ENCODE measurements at regions not wholly inside any gene's neighbourhood (a gene's known extent, or its start where the extent isn't known, plus 50 kb on each side); places are given as distances from the start of the nearest gene placed in this dataset.

DNA sequence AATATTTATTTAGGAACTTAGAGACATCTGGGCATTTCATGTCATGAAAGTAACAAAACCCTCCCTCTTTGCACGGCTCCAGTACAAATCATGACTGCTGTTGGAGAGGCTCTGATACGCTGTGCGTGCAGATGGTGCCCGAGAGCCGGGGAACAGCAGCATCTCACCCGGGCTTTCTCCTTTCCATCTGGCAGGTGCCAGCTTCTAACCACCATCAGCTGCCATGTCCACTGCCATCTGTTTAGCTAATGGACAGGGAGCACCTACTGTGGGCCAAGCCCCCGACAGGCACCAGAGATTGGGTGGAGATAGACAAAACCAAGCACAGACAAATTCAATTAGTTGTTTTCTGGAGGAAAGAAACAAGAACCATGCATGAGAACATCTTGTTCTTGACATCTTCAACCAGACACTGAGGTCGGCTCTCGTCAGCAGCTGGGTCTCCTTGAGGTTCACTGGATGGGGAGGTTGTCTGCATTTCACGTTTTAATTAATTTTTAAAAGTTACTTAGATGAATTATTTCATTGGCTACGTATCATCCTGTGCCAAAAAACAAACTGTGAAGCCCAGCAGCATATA is 323.7 kb downstream of the THBS2 start:
- no peak overlapping the region for H3K9ac ChIP-seq
- no peak overlapping the region for H3K4me2 ChIP-seq
- H3K4me3 ChIP-seq: no peak overlapping the region
- H4K20me1 ChIP-seq: no peaks in the 10 kb centered on the region
- TF ChIP-seq Cebpa-rat (IDR thresholded peaks at IDR 0.05): no peak
- H3K27ac ChIP-seq: no peak overlapping the region
- no peaks in the 10 kb centered on the region for H3K36me3 ChIP-seq
- no peaks in the 10 kb centered on the region for H3K27me3 ChIP-seq
- H3K9me3 ChIP-seq (replicated peaks in 1 of 11): peaks cover 13 to 36% (median 27%) of the 10 kb centered on the region in 11 experiments
- no peaks in the 10 kb centered on the region for H3K4me1 ChIP-seq

DNA sequence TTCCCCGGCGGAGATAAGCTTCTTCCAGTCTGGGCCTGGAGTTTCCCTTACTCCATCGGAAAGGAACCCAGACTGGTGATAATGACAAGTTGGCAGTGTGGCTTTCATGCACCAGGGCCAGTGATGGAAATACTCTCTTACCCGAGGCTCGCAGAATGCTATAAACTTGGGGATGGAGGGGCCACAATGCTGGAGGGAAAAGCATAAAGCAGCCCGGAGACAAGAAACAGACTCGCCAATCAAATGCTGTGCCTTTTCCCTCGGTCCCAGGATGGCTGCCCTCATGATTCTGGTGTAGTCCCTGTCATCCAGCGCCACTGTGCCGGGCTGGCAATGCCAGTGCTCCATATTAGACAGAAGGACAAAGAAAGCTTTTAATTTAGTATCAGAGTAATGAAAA is 325.6 kb downstream of the THBS2 start:
- no peaks in the 10 kb centered on the region for H3K36me3 ChIP-seq
- no peak overlapping the region for H3K4me3 ChIP-seq
- no peak overlapping the region for H3K4me2 ChIP-seq
- peaks cover 13 to 36% (median 27%) of the 10 kb centered on the region in 11 experiments for H3K9me3 ChIP-seq (replicated peaks in 1 of 11)
- no peaks in the 10 kb centered on the region for H4K20me1 ChIP-seq
- H3K27me3 ChIP-seq: no peaks in the 10 kb centered on the region
- H3K9ac ChIP-seq: no peak overlapping the region
- no peak for TF ChIP-seq Cebpa-rat (IDR thresholded peaks at IDR 0.05)
- H3K27ac ChIP-seq: no peak overlapping the region
- H3K4me1 ChIP-seq: no peaks in the 10 kb centered on the region

DNA sequence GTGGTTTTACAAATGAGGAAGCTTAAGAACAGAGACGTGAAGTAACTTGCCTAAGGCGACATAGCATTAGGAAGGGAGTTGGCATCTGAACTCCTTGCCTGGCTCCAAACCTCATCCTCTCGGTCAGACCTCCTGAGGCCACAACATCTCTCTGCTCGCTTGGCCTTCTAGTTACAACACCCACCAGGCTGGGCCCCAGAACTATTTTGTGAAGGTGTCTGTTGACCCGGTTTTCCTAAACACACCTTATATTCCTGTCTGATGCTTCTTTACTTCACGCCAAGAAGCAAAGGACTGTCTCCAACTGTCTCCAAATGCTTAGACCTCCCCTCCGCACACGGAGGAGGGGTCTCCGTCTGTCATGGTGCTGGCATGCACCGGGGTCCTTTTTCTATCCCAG is 326.6 kb downstream of the THBS2 start:
- Histone ChIP-seq H3K4me1 (no peaks in the 10 kb centered on the region), H3K27me3 (no peaks in the 10 kb centered on the region), H4K20me1 (no peaks in the 10 kb centered on the region), H3K27ac (no peak overlapping the region), H3K4me3 (no peak overlapping the region), H3K9ac (no peak overlapping the region), H3K4me2 (no peak overlapping the region), H3K36me3 (no peaks in the 10 kb centered on the region), H3K9me3 (replicated peaks in 1 of 11) (peaks cover 5 to 27% (median 18%) of the 10 kb centered on the region in 11 experiments)
- no peak for TF ChIP-seq Cebpa-rat (IDR thresholded peaks at IDR 0.05)

DNA sequence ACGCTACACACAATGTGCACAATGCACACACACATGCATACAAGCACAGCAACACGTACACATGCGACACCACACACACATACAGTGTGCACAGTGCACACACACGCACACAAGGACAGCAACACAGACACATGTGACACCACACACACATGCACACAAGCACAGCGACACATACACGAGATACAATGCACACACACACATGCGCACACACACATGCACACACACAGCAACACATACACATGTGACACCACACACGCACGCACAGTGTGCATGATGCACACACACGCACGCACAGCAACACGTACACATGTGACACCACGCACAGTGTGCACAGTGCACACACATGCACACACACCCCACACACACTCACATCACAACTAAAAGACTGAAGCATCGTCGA is 327.3 kb downstream of the THBS2 start:
- H3K4me2 ChIP-seq: no peak overlapping the region
- no peak for TF ChIP-seq Cebpa-rat (IDR thresholded peaks at IDR 0.05)
- no peaks in the 10 kb centered on the region for H4K20me1 ChIP-seq
- H3K4me3 ChIP-seq: no peak overlapping the region
- no peaks in the 10 kb centered on the region for H3K27me3 ChIP-seq
- H3K4me1 ChIP-seq: no peaks in the 10 kb centered on the region
- no peak overlapping the region for H3K9ac ChIP-seq
- no peaks in the 10 kb centered on the region for H3K36me3 ChIP-seq
- no peak overlapping the region for H3K27ac ChIP-seq
- H3K9me3 ChIP-seq (replicated peaks in 1 of 11): peaks cover 0 to 21% (median 13%) of the 10 kb centered on the region in 11 experiments; a peak in 14 of 22 replicates

DNA sequence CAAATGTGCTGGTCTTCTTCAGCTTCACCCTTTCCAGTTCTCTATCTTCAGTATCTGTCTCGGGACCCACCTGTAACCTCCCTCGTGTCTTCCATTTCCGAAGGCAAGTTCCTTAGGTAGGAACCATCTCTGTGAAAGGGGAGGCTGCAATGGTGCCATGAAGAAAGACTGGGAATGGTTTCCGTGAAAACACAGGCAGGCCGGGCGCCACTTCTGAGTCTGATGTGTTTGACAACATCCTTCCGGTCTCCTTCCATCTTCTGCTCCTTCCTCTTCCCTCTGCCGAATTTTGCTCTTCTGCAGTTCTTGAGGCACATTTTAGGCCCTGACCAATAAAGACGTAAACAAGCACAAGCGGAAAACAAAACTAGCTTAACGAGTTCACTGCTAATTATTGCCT is 328.0 kb downstream of the THBS2 start:
- H3K36me3 ChIP-seq: no peaks in the 10 kb centered on the region
- no peak overlapping the region for H3K27ac ChIP-seq
- no peaks in the 10 kb centered on the region for H3K4me1 ChIP-seq
- no peak overlapping the region for H3K4me2 ChIP-seq
- H3K9ac ChIP-seq: no peak overlapping the region
- no peaks in the 10 kb centered on the region for H4K20me1 ChIP-seq
- peaks cover 0 to 16% (median 9%) of the 10 kb centered on the region in 11 experiments; a peak in 13 of 22 replicates for H3K9me3 ChIP-seq (replicated peaks in 1 of 11)
- no peak for TF ChIP-seq Cebpa-rat (IDR thresholded peaks at IDR 0.05)
- H3K4me3 ChIP-seq: no peak overlapping the region
- H3K27me3 ChIP-seq: no peaks in the 10 kb centered on the region

DNA sequence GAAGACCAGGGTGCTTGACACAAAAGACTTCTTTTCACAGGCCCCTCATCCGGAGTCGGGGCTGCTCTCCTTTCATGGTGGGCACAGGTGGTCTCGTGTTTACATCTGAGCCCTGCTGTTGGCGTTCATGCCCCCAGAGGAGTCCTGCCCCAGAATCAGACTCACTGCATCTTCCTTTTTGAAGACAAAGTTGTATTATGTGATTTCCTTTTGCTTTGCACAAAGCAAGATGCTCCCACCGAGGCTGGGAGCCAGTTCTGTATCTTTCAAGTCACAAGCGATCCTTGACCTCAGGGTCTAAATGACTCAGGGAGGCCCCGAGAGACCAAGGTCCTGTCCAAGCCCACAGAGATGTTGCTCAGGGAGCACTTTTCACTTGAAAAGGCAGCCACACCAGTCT is 330.5 kb downstream of the THBS2 start:
- no peaks in the 10 kb centered on the region for H4K20me1 ChIP-seq
- H3K4me1 ChIP-seq: no peaks in the 10 kb centered on the region
- no peak for TF ChIP-seq Cebpa-rat (IDR thresholded peaks at IDR 0.05)
- no peak overlapping the region for H3K4me2 ChIP-seq
- H3K9ac ChIP-seq: no peak overlapping the region
- no peaks in the 10 kb centered on the region for H3K27me3 ChIP-seq
- H3K4me3 ChIP-seq: no peak overlapping the region
- H3K36me3 ChIP-seq: no peaks in the 10 kb centered on the region
- peaks cover 0 to 5% (median 0%) of the 10 kb centered on the region in 11 experiments; a peak in 1 of 22 replicates for H3K9me3 ChIP-seq (replicated peaks in 1 of 11)
- H3K27ac ChIP-seq: no peak overlapping the region

DNA sequence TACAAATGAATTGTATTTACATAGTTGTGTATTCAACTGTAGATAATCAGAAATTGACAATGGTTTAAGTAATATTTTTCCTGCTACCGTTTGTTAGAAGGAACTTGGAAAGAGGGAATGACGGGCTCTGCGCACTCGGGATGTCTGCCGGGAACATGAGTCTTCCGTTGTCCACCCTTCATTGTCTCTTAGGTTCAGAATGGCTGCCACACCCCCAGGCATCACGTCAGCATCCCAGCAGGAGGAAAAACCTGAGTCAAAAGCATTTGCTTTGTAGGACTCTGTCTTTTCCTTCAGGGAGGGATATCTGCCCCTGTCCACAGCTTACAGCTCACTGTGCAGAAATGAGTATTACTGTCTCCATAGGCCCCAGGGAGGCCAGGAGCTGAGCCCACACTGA is 331.2 kb downstream of the THBS2 start:
- no peaks in the 10 kb centered on the region for H3K4me1 ChIP-seq
- no peaks in the 10 kb centered on the region for H3K27me3 ChIP-seq
- H4K20me1 ChIP-seq: no peaks in the 10 kb centered on the region
- no peak overlapping the region for H3K27ac ChIP-seq
- H3K4me2 ChIP-seq: no peak overlapping the region
- no peak for TF ChIP-seq Cebpa-rat (IDR thresholded peaks at IDR 0.05)
- H3K9me3 ChIP-seq (replicated peaks in 1 of 11): peaks cover 0 to 5% (median 0%) of the 10 kb centered on the region in 11 experiments; a peak in 1 of 22 replicates
- no peak overlapping the region for H3K9ac ChIP-seq
- H3K4me3 ChIP-seq: no peak overlapping the region
- H3K36me3 ChIP-seq: no peaks in the 10 kb centered on the region

DNA sequence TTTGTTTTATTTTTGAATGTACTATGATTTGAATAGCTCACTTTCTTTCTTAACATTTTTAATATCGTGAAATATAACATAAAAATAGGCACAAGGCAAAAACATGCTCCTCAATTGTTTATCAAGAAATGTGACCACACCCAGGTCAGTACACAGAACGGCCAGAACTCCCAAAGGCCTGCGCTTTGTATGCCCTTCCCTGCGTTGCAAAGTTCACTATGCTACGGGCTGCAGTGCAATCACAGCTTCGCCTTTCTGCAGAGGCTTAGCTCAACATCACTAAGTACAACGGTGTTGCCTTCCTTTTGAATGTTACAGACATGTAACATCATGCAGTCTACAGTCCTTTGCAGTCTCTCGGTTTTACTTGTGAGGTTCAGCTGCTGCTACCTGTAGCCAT is 333.4 kb downstream of the THBS2 start:
- Histone ChIP-seq H3K4me2 (no peak overlapping the region), H3K9me3 (replicated peaks in 1 of 11) (no peaks in the 10 kb centered on the region), H4K20me1 (no peaks in the 10 kb centered on the region), H3K36me3 (no peaks in the 10 kb centered on the region), H3K4me1 (no peaks in the 10 kb centered on the region), H3K9ac (no peak overlapping the region), H3K27ac (no peak overlapping the region), H3K4me3 (no peak overlapping the region), H3K27me3 (no peaks in the 10 kb centered on the region)
- TF ChIP-seq Cebpa-rat (IDR thresholded peaks at IDR 0.05): no peak

DNA sequence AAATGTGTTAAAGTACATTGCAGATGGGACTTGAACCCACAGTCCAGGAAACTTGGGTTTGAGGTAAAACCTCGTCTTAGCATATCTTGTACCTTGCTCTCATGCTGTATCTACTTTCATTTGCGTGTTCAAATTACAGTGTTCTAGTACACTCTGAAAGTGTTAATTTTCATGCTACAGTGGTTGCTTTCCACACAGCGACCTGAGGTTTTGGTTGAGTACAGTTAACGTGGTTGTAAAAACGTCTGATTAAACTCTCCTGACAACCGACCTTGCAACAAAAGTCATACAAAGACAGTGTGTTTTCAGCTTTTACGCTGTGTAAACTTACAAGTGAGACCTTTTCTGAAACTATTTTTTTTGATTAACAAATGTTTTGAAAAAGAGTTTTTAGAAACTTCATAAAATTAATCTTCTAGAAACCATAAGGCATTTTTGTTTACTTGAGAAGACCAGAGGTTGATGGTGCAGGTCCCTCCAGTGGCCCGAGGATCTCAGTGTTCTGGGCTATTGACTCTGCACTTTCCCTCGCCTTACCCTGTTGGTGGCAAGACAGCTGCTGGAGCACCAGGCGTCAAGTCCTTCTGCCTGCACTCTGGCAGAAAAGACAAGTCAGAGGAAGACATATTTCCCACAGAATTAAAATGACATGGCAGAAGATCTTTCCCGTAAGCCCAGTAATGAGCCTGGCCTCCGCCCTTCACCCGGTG is 334.0 kb downstream of the THBS2 start:
- no peak overlapping the region for H3K27ac ChIP-seq
- no peak for TF ChIP-seq Cebpa-rat (IDR thresholded peaks at IDR 0.05)
- H3K4me3 ChIP-seq: no peak overlapping the region
- H3K9me3 ChIP-seq (replicated peaks in 1 of 11): no peaks in the 10 kb centered on the region
- no peak overlapping the region for H3K9ac ChIP-seq
- H3K4me1 ChIP-seq: 0 out of 20 replicates have a peak, but pooled peaks cover 0 to 2% (median 0%) of the 10 kb centered on the region in 10 experiments
- no peaks in the 10 kb centered on the region for H4K20me1 ChIP-seq
- no peaks in the 10 kb centered on the region for H3K27me3 ChIP-seq
- H3K4me2 ChIP-seq: no peak overlapping the region
- H3K36me3 ChIP-seq: no peaks in the 10 kb centered on the region

Measured in BLaER1 treated with 17β-estradiol and CSF1 and Interleukin-3, amounts not matched to agents 10 nM and 100 nM (cell line).